Common myeloid progenitor, CD34-positive (primary cell): ENCODE measurements at regions not wholly inside any gene's neighbourhood (a gene's known extent, or its start where the extent isn't known, plus 50 kb on each side); places are given as distances from the start of the nearest gene placed in this dataset.

Experiments
- CTCF ChIA-PET: fragments of 350-600 bp; sonication (Branson Sonifier 250); formaldehyde crosslinking; loops from one replicate; lab custom pipeline; 2021; ENCODE audit warnings: antibody characterized with exemption; lab: Charles Lee
- POLR2A ChIA-PET: fragments of 350-600 bp; sonication (Branson Sonifier 250); formaldehyde crosslinking; loops from one replicate; lab custom pipeline; 2021; ENCODE audit warnings: antibody characterized with exemption; lab: Charles Lee
- DNase-seq, 3 donors: peaks; one replicate each; pipeline versions ENCODE4 v3.0.0 to v3.0.0-alpha.2; 2013
- H3K27ac ChIP-seq, 2 experiments: 1 replicate in 1 of 2; 2 replicates in 1 of 2; pipeline ENCODE4 v1.7.0; 2013; ENCODE audit warnings: inconsistent platforms in 2 of 2, low read length in 2 of 2, mild to moderate bottlenecking in 2 of 2, low read depth in 1 of 2, moderate library complexity in 1 of 2; ENCODE audit not compliant: severe bottlenecking in 2 of 2, insufficient read depth in 1 of 2, poor library complexity in 1 of 2
- H3K27me3 ChIP-seq, 5 experiments: replicated peaks in 2 of 5; 1 replicate in 3 of 5; 2 replicates in 2 of 5; pipeline versions ENCODE4 v1.6.1 to v1.7.0; 2013; ENCODE audit warnings: low read length in 4 of 5, mild to moderate bottlenecking in 2 of 5, moderate library complexity in 2 of 5, inconsistent platforms in 1 of 5; ENCODE audit not compliant: insufficient read depth in 5 of 5, control insufficient read depth in 4 of 5
- H3K36me3 ChIP-seq, 4 experiments: 1 replicate in 2 of 4; 2 replicates in 2 of 4; pipeline versions ENCODE4 v1.6.1 to v1.7.0; 2013; ENCODE audit warnings: low read length in 3 of 4, control low read depth in 1 of 4, mild to moderate bottlenecking in 1 of 4; ENCODE audit not compliant: control insufficient read depth in 4 of 4, insufficient read depth in 4 of 4
- H3K4me1 ChIP-seq, 4 experiments: 1 replicate in 3 of 4; 2 replicates in 1 of 4; pipeline versions ENCODE4 v1.6.1 to v1.7.1; 2013; ENCODE audit warnings: low read length in 3 of 4, mild to moderate bottlenecking in 3 of 4, control low read depth in 1 of 4, inconsistent platforms in 1 of 4, moderate library complexity in 1 of 4; ENCODE audit not compliant: control insufficient read depth in 4 of 4, insufficient read depth in 4 of 4; ENCODE audit errors: control extremely low read depth in 1 of 4
- H3K4me3 ChIP-seq, 7 experiments: 1 replicate in 4 of 7; 2 replicates in 3 of 7; pipeline versions ENCODE4 v1.5.1 to v1.7.0; 2013; ENCODE audit warnings: mild to moderate bottlenecking in 7 of 7, low read length in 6 of 7, moderate library complexity in 6 of 7, inconsistent platforms in 2 of 7, low read depth in 2 of 7, control low read depth in 1 of 7; ENCODE audit not compliant: insufficient read depth in 4 of 7, control insufficient read depth in 1 of 7; ENCODE audit errors: extremely low read depth in 1 of 7
- H3K9me3 ChIP-seq, 5 experiments: 1 replicate in 4 of 5; 2 replicates in 1 of 5; pipeline versions ENCODE4 v1.6.1 to v1.7.1; 2013; ENCODE audit warnings: low read length in 4 of 5, mild to moderate bottlenecking in 2 of 5, inconsistent platforms in 1 of 5, low read depth in 1 of 5, moderate library complexity in 1 of 5; ENCODE audit not compliant: control insufficient read depth in 4 of 5, insufficient read depth in 2 of 5; ENCODE audit errors: control extremely low read depth in 1 of 5
- WGBS: methylation state at CpG from one replicate; pipeline ENCODE4 v1.1.5; 2013; ENCODE audit not compliant: insufficient coverage; 5-methylcytosine and 5-hydroxymethylcytosine counted together

DNA sequence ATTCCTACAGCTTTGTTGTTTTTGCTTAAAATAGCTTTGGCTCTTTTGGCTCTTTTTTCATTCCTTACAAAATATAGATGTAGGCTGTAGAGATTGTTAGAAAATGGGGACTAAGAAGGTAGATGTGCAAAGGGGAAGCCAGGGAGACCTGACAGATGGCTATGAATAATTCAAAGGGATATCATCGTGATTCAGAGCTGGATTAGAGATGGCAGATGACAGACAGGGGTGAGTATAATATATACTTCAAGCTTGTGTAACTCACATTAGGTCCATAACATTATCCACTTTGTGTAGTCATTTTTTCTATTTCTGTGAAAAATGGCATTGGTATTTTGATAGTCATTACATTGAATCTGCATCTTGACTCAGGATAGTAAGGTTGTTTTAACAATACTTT lies 422.9 kb upstream of the ST6GAL2 start:
- H3K27me3 ChIP-seq: no peaks in the 10 kb centered on the region
- H3K27ac ChIP-seq: no peak overlapping the region
- POLR2A ChIA-PET: no interaction called here
- no peaks in the 10 kb centered on the region for H3K36me3 ChIP-seq
- CTCF ChIA-PET: no interaction called here
- no peaks in the 10 kb centered on the region for H3K4me1 ChIP-seq
- WGBS: no CpG with 5 or more reads among the region's 1 CpG
- DNase-seq: no peak
- H3K9me3 ChIP-seq: no peaks in the 10 kb centered on the region
- H3K4me3 ChIP-seq: no peak overlapping the region

DNA sequence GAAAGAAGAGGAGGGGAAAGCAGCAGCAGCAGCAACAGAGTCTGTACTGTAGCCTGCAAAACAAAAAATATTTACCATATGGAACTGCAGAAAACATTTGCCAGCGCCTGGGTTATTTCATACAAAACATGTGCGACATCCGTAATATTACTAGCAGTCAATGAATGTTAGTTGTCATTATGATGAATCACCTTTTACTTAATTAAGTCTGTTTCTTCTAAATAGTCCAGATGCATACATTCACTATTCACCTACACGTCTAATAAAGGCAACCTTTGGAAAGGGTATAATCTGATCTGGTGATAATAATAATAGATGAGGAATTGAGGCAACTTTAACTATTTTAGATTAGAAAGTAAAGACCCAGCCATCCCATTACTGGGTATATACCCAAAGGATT lies 426.3 kb upstream of the ST6GAL2 start:
- ChIA-PET POLR2A (no interaction called here), CTCF (no interaction called here)
- WGBS: no CpG with 5 or more reads among the region's 4 CpGs
- DNase-seq: no peak
- Histone ChIP-seq H3K4me3 (no peak overlapping the region), H3K27me3 (no peaks in the 10 kb centered on the region), H3K27ac (no peak overlapping the region), H3K4me1 (no peaks in the 10 kb centered on the region), H3K36me3 (no peaks in the 10 kb centered on the region), H3K9me3 (no peaks in the 10 kb centered on the region)

DNA sequence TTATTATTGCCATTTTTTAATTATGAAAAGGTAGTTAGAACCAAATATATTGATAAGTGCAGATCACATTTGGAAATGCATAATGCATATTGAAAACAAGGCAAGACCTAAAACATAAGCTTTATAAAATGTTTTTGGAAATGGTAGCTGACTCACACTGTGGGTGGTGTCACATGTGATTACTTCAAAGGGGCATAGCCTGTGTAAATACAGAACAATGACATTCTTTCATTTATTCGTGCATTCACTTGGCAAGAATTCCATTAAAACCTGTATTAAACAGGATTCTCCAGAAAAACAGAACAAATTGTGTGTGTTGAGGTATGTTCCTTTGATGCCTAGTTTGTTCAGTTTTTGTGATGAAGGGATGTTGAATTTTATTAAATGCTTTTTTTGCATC lies 427.3 kb upstream of the ST6GAL2 start:
- no peak for DNase-seq
- no peak overlapping the region for H3K27ac ChIP-seq
- CTCF ChIA-PET: no interaction called here
- no peak overlapping the region for H3K4me3 ChIP-seq
- no peaks in the 10 kb centered on the region for H3K9me3 ChIP-seq
- no peaks in the 10 kb centered on the region for H3K27me3 ChIP-seq
- POLR2A ChIA-PET: no interaction called here
- no peaks in the 10 kb centered on the region for H3K36me3 ChIP-seq
- no CpG with 5 or more reads among the region's 1 CpG for WGBS
- no peaks in the 10 kb centered on the region for H3K4me1 ChIP-seq

DNA sequence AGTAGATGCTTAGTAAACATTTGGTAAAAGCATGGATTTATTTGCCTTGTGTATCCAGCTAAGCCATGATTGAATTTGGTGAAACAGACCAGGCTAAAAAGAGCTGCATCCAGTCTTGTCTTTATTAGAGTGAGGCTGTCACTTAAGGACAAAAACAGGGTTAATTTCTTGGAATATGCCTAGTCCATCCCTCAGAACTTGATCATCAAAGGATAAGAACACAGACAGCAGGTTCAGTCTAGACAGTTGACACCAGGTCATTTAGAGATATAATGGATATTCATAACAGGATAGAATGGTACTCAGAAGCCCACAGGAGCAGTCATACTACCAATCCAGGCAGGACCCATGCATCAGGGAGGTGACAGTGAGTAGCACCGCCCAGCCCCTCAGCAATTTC lies 434.9 kb upstream of the ST6GAL2 start:
- Histone ChIP-seq H3K27me3 (no peaks in the 10 kb centered on the region), H3K4me3 (no peak overlapping the region), H3K9me3 (no peaks in the 10 kb centered on the region), H3K4me1 (no peaks in the 10 kb centered on the region), H3K36me3 (no peaks in the 10 kb centered on the region), H3K27ac (no peak overlapping the region)
- POLR2A ChIA-PET: no interaction called here
- 100% methylated on average over 1 of the region's 1 CpG for WGBS
- no peak for DNase-seq
- CTCF ChIA-PET: no interaction called here

DNA sequence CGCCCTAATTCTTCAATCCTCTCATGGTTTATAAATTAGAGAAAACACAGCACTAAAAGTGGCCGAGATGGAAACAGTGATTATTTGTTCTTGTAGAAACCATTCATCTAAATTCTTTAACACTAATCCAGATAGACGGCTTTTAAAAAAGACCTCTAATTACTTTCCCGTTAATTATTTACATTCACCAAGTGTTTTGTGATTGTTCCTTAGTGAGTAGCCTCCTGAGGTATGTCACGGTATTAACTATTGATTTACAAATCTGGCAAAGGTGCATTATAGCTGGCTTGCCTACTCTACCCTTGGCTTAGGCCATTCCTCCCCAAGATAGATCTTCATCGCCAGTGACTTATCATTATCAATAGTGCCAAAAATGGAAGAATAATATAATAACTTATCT lies 436.4 kb upstream of the ST6GAL2 start:
- peaks cover 0 to 2% (median 0%) of the 10 kb centered on the region in 5 experiments for H3K9me3 ChIP-seq
- CTCF ChIA-PET: no interaction called here
- POLR2A ChIA-PET: no interaction called here
- DNase-seq: no peak
- no peaks in the 10 kb centered on the region for H3K36me3 ChIP-seq
- 94% methylated on average over 3 of the region's 6 CpGs for WGBS
- no peaks in the 10 kb centered on the region for H3K4me1 ChIP-seq
- no peaks in the 10 kb centered on the region for H3K27me3 ChIP-seq
- no peak overlapping the region for H3K4me3 ChIP-seq
- H3K27ac ChIP-seq: no peak overlapping the region

DNA sequence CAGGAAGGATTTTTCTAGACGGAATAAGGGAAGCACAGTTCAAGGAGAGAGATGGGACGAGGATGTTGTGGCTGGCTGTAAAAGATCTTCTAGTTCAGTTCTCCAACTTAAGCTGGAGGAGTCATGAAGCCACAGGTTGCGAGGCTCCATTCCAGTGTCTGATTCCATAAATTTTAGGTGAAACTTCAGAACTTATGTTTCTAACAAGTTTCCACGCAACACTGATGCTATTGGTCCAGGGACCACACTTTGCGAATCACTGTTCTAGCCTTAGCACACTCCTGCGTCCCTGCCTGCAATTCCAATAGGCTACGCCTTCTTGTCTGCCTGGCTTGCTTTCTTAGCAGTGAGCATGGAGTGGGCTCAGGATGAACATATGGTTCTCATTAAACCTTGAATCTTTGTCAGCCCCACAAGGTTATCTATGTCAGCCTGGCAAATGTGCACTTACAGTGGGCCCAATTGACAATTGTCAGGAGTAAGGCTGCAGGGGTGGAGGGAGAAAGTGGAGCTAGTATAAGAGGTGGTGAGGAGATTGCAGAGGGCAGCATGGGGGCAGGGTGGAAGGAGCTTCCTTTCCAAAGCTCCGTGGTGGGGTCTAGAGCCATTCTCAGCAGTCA lies 438.1 kb upstream of the ST6GAL2 start:
- WGBS: 97% methylated on average over 8 of the region's 8 CpGs
- Histone ChIP-seq H3K9me3 (peaks cover 0 to 2% (median 0%) of the 10 kb centered on the region in 5 experiments), H3K4me1 (no peaks in the 10 kb centered on the region), H3K36me3 (no peaks in the 10 kb centered on the region), H3K27ac (no peak overlapping the region), H3K27me3 (no peaks in the 10 kb centered on the region), H3K4me3 (no peak overlapping the region)
- DNase-seq: no peak
- ChIA-PET POLR2A (no interaction called here), CTCF (no interaction called here)

DNA sequence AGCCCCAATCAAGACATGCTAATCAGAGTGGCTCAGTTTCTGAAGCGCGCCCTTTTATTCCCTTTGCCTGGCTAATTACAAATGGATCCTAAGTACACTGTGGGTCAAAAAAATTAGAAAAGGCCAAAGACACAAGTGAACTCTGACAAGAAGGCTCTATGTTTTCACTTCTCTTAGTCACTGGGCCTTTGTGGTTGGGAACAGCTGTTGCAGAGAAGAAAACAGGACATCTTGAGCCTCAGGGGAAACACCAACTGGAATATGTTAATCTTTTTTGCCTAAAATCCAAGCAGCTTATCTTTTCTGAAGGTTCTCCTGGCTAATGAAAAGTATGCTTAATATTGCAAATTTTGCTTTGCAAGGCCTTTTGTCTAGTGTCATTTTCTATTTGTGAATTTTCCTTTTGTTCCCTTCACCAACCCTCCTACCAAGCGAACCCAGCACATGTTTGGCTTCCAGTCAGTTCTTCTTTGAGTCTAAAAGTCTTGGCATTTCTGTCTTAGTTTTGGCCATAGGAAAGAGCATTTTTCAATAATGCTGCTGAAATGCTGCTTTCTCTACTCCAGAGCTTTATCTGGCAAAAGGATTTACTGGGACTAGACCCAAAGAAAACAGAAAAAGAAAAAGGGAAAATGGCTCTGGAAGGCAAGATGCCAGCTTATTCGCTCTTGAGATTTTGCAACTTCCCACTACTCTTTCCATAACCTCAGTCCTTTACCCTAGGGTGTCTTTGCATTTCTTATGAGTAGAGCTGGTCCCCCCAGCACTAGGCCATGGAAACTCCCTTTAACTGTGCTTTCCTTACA lies 440.2 kb upstream of the ST6GAL2 start:
- no peaks in the 10 kb centered on the region for H3K27me3 ChIP-seq
- H3K4me3 ChIP-seq: no peak overlapping the region
- DNase-seq: no peak
- no peak overlapping the region for H3K27ac ChIP-seq
- POLR2A ChIA-PET: no interaction called here
- H3K4me1 ChIP-seq: no peaks in the 10 kb centered on the region
- WGBS: 78% methylated on average over 3 of the region's 4 CpGs
- no peaks in the 10 kb centered on the region for H3K36me3 ChIP-seq
- H3K9me3 ChIP-seq: peaks cover 0 to 4% (median 0%) of the 10 kb centered on the region in 5 experiments
- CTCF ChIA-PET: no interaction called here
